GM23338 (cell line): ENCODE measurements at regions not wholly inside any gene's neighbourhood (a gene's known extent, or its start where the extent isn't known, plus 50 kb on each side); places are given as distances from the start of the nearest gene placed in this dataset.

ENCODE experiments used
- CREB1 ChIP-seq: fragments of 250-450 bp; sonication (Bioruptor Pico); IDR thresholded peaks from 2 replicates; pipeline ENCODE4 v1.5.0; 2020; ENCODE audit warnings: low read depth, mild to moderate bottlenecking, moderate library complexity
- CTCF ChIP-seq, 2 experiments: fragments of 200-600 bp in 1 of 2; sonication (generic) in 1 of 2; conservative IDR thresholded peaks; 2 replicates each; pipeline versions ENCODE4 v1.5.1 to v1.6.1; 2016 to 2017; ENCODE audit warnings: antibody characterized with exemption in 2 of 2, low read depth in 2 of 2, mild to moderate bottlenecking in 2 of 2, moderate library complexity in 1 of 2
- EZH2 ChIP-seq: fragments of 200-600 bp; sonication (generic); IDR thresholded peaks from one replicate; pipeline ENCODE4 v1.8.0; 2017; ENCODE audit warnings: antibody characterized with exemption, mild to moderate bottlenecking, low read depth; ENCODE audit not compliant: unreplicated experiment
- EZH2phosphoT487 ChIP-seq: fragments of 200-600 bp; sonication (generic); IDR thresholded peaks from one replicate; pipeline ENCODE4 v1.8.1; 2018; ENCODE audit warnings: antibody characterized with exemption; ENCODE audit not compliant: unreplicated experiment
- POLR2AphosphoS5 ChIP-seq: IDR thresholded peaks from 2 replicates; pipeline ENCODE4 v1.6.1; 2016; ENCODE audit warnings: antibody characterized with exemption, low read depth
- REST ChIP-seq: IDR thresholded peaks from one replicate; pipeline ENCODE4 v1.6.1; 2018; ENCODE audit warnings: antibody characterized with exemption; ENCODE audit not compliant: unreplicated experiment
- ZNF114 ChIP-seq: fragments of 250-450 bp; sonication (Bioruptor Pico); IDR thresholded peaks from 2 replicates; pipeline ENCODE4 v1.5.0; 2020; ENCODE audit warnings: mild to moderate bottlenecking, moderate library complexity

GRCh38 chr16:35197656-35198055, 1738.2 kb downstream of the TP53TG3F start:
- TF ChIP-seq REST: no peak
- TF ChIP-seq CTCF (conservative IDR thresholded peaks at IDR 0.05; ENCODE audit: low read depth in 2 of 2): no peak
- TF ChIP-seq EZH2: no peak
- no peak for TF ChIP-seq POLR2AphosphoS5
- no peak for TF ChIP-seq EZH2phosphoT487
- TF ChIP-seq ZNF114 (CRISPR knock-in tag): no peak
- no peak for TF ChIP-seq CREB1 (CRISPR knock-in tag)
